PC-3 (cell line): ENCODE measurements at regions not wholly inside any gene's neighbourhood (a gene's known extent, or its start where the extent isn't known, plus 50 kb on each side); places are given as distances from the start of the nearest gene placed in this dataset.

Experiments used
- ATAC-seq: fragments of 200-7000 bp; cut with Tn5 transposase; 2 replicates; pipeline ENCODE4 v1.9.1; 2020; ENCODE audit warnings: mild to moderate bottlenecking, moderate library complexity
- BruUV-seq: library from RNA; stranded (reverse); fragments of 400-500 nt; replicated peaks from 2 replicates; lab custom pipeline; 2021; lab: Mats Ljungman, UMichigan
- CTCF ChIA-PET: fragments of 300-600 bp; sonication (Branson Sonifier 250); formaldehyde crosslinking; loops from one replicate; lab custom pipeline; 2022; ENCODE audit warnings: antibody characterized with exemption; lab: Charles Lee
- POLR2A ChIA-PET: fragments of 300-600 bp; sonication (Branson Sonifier 250); formaldehyde crosslinking; loops from one replicate; lab custom pipeline; 2022; ENCODE audit warnings: antibody characterized with exemption; ENCODE audit not compliant: unreplicated experiment; lab: Charles Lee
- DNase-seq: peaks from one replicate; pipeline ENCODE4 v3.0.0-alpha.2; 2015
- H2AFZ ChIP-seq: fragments of 300-600 bp; sonication (generic); 2 replicates; pipeline ENCODE4 v1.6.0; 2016; ENCODE audit warnings: antibody characterized with exemption, low read length
- H3F3A ChIP-seq: fragments of 300-600 bp; sonication (generic); one replicate; pipeline ENCODE4 v1.6.0; 2017; ENCODE audit warnings: antibody characterized with exemption, low read length, control low read depth, mild to moderate bottlenecking; ENCODE audit not compliant: unreplicated experiment
- H3K27ac ChIP-seq: fragments of 300-600 bp; sonication (generic); 2 replicates; pipeline ENCODE4 v1.5.1; 2016; ENCODE audit warnings: mild to moderate bottlenecking, low read length
- H3K27me3 ChIP-seq: fragments of 300-600 bp; sonication (generic); 2 replicates; pipeline ENCODE4 v1.6.1; 2016; ENCODE audit warnings: low read length, mixed read lengths
- H3K36me3 ChIP-seq: fragments of 300-600 bp; sonication (generic); 2 replicates; pipeline ENCODE4 v1.6.1; 2016; ENCODE audit warnings: low read depth, mixed run types, low read length, mixed read lengths
- H3K4me1 ChIP-seq: fragments of 300-600 bp; sonication (generic); 2 replicates; pipeline ENCODE4 v1.5.1; 2016; ENCODE audit warnings: low read length; ENCODE audit not compliant: insufficient read depth
- H3K4me2 ChIP-seq: fragments of 300-600 bp; sonication (generic); 2 replicates; pipeline ENCODE4 v1.6.0; 2016; ENCODE audit warnings: low read length
- H3K4me3 ChIP-seq: fragments of 300-600 bp; sonication (generic); 2 replicates; pipeline ENCODE4 v1.5.1; 2016; ENCODE audit warnings: mild to moderate bottlenecking, low read length, mixed read lengths
- H3K79me2 ChIP-seq: fragments of 300-600 bp; sonication (generic); 2 replicates; pipeline ENCODE4 v1.6.1; 2017; ENCODE audit warnings: low read length, mixed read lengths
- H3K9ac ChIP-seq: fragments of 300-600 bp; sonication (generic); 2 replicates; pipeline ENCODE4 v1.6.0; 2016; ENCODE audit warnings: mild to moderate bottlenecking, low read length
- H3K9me2 ChIP-seq: fragments of 300-600 bp; sonication (generic); replicated peaks from 2 replicates; pipeline ENCODE4 v1.6.1; 2016; ENCODE audit warnings: mixed run types, low read length, mixed read lengths
- H3K9me3 ChIP-seq: fragments of 300-600 bp; sonication (generic); 2 replicates; pipeline ENCODE4 v1.6.1; 2016; ENCODE audit warnings: low read length, mixed read lengths
- H4K20me1 ChIP-seq: fragments of 300-600 bp; sonication (generic); 2 replicates; pipeline ENCODE4 v1.6.1; 2016; ENCODE audit warnings: low read length, mixed read lengths
- CTCF ChIP-seq: fragments of 300-600 bp; sonication (generic); conservative IDR thresholded peaks from 2 replicates; pipeline ENCODE4 v1.5.1; 2017; ENCODE audit warnings: antibody characterized with exemption, low read depth, mild to moderate bottlenecking, low read length
- EZH2 ChIP-seq: fragments of 300-600 bp; sonication (generic); IDR thresholded peaks from one replicate; pipeline ENCODE4 v1.6.1; 2017; ENCODE audit warnings: antibody characterized with exemption, mild to moderate bottlenecking, low read length; ENCODE audit not compliant: unreplicated experiment
- EZH2phosphoT487 ChIP-seq: fragments of 300-600 bp; sonication (generic); IDR thresholded peaks from 2 replicates; pipeline ENCODE4 v1.6.1; 2018; ENCODE audit warnings: mild to moderate bottlenecking, antibody characterized with exemption, low read length, borderline replicate concordance
- intact Hi-C: fragments of 100-400 bp; cut with micrococcal nuclease; formaldehyde crosslinking; loops from 2 replicates; pipeline ENCODE4 v1.9.0; 2023

GRCh38 chr1:30522031-30523004 lies 201.1 kb downstream of the MATN1 start:
- intact Hi-C loops = no loop called here
- ATAC-seq = no peak
- H3K4me2 ChIP-seq = no peak overlapping the region
- POLR2A ChIA-PET = no interaction called here
- H4K20me1 ChIP-seq = no peaks in the 10 kb centered on the region
- no peak overlapping the region for H3K27ac ChIP-seq
- TF ChIP-seq EZH2phosphoT487 (no peak), CTCF (no peak), EZH2 (no peak)
- no peak overlapping the region for H3K9ac ChIP-seq
- H3K36me3 ChIP-seq = no peaks in the 10 kb centered on the region
- H3K9me2 ChIP-seq = no peaks in the 10 kb centered on the region
- CTCF ChIA-PET = no interaction called here
- H3F3A ChIP-seq = no peaks in the 10 kb centered on the region
- peaks cover 15% of the 10 kb centered on the region; the same call in 1 of the 2 replicates for H3K4me1 ChIP-seq
- H2AFZ ChIP-seq = no peak overlapping the region
- BruUV-seq = no TSS peak
- no peaks in the 10 kb centered on the region for H3K27me3 ChIP-seq
- no peak for DNase-seq
- no peak overlapping the region for H3K4me3 ChIP-seq
- no peaks in the 10 kb centered on the region for H3K79me2 ChIP-seq
- H3K9me3 ChIP-seq = no peaks in the 10 kb centered on the region

- H3K9ac ChIP-seq = no peak overlapping the region
- CTCF ChIA-PET = no interaction called here
- no peak overlapping the region for H2AFZ ChIP-seq
- H3F3A ChIP-seq = no peaks in the 10 kb centered on the region
- H3K36me3 ChIP-seq = no peaks in the 10 kb centered on the region
- DNase-seq = no peak
- no peaks in the 10 kb centered on the region for H3K27me3 ChIP-seq
- no peaks in the 10 kb centered on the region for H3K9me3 ChIP-seq
- no peak for TF ChIP-seq EZH2
- TF ChIP-seq EZH2phosphoT487 = no peak
- TF ChIP-seq CTCF = no peak
- no peak overlapping the region for H3K27ac ChIP-seq
- POLR2A ChIA-PET = no interaction called here
- no peaks in the 10 kb centered on the region for H4K20me1 ChIP-seq
- no peaks in the 10 kb centered on the region for H3K79me2 ChIP-seq
- ATAC-seq = no peak
- no peaks in the 10 kb centered on the region for H3K9me2 ChIP-seq
- no peak overlapping the region for H3K4me3 ChIP-seq
- peaks cover 14% of the 10 kb centered on the region; the same call in 1 of the 2 replicates for H3K4me1 ChIP-seq
- intact Hi-C loops = no loop called here
- H3K4me2 ChIP-seq = no peak overlapping the region
- no TSS peak for BruUV-seq
Measured at GRCh38 chr1:30521261-30521865, 202.0 kb downstream of the MATN1 start.
